B cell (primary cell): ENCODE measurements at regions not wholly inside any gene's neighbourhood (a gene's known extent, or its start where the extent isn't known, plus 50 kb on each side); places are given as distances from the start of the nearest gene placed in this dataset.
"Not testable (repeated sequence)": the region's sequence is repeated elsewhere in the genome, so short reads cannot be mapped to it uniquely, and the experiment has no call there.

ENCODE experiments used
- ATAC-seq: fragments of 200-7000 bp; cut with Tn5 transposase; one replicate; pipeline ENCODE4 v1.10.0; 2021; ENCODE audit warnings: low read depth, mild to moderate bottlenecking, moderate number of reproducible peaks, moderate library complexity
- CTCF ChIA-PET: fragments of 350-600 bp; sonication (Branson Sonifier 250); formaldehyde crosslinking; loops from one replicate; lab custom pipeline; 2021; ENCODE audit warnings: antibody characterized with exemption, inconsistent platforms; lab: Charles Lee
- POLR2A ChIA-PET: fragments of 350-600 bp; sonication (Branson Sonifier 250); formaldehyde crosslinking; loops from one replicate; lab custom pipeline; 2021; ENCODE audit warnings: antibody characterized with exemption; lab: Charles Lee
- DNase-seq: peaks from one replicate; pipeline ENCODE4 v3.0.0; 2013
- H2AFZ ChIP-seq: 2 replicates; pipeline ENCODE4 v1.6.1; 2012; ENCODE audit warnings: mild to moderate bottlenecking, low read depth, low read length; ENCODE audit not compliant: insufficient read depth, poor library complexity, severe bottlenecking
- H3K27ac ChIP-seq, 2 donors: 1 replicate in 1 of 2; 2 replicates in 1 of 2; pipeline ENCODE4 v1.5.1; 2012 to 2013; ENCODE audit warnings: low read length in 2 of 2, mild to moderate bottlenecking in 2 of 2, moderate library complexity in 1 of 2
- H3K27me3 ChIP-seq, 4 experiments: fragments of 200-600 bp in 1 of 4; sonication (generic) in 1 of 4; replicated peaks in 1 of 4; 1 replicate in 2 of 4; 2 replicates in 2 of 4; pipeline versions ENCODE4 v1.6.1 to v1.7.0; 2013 to 2016; ENCODE audit warnings: low read length in 3 of 4, mild to moderate bottlenecking in 2 of 4, mixed read lengths in 1 of 4, moderate library complexity in 1 of 4; ENCODE audit not compliant: insufficient read depth in 4 of 4, control insufficient read depth in 3 of 4; ENCODE audit errors: control extremely low read depth in 1 of 4
- H3K36me3 ChIP-seq, 2 experiments: replicated peaks in 1 of 2; 1 replicate in 1 of 2; 2 replicates in 1 of 2; pipeline versions ENCODE4 v1.6.1 to v1.7.1; 2013; ENCODE audit warnings: low read length in 1 of 2; ENCODE audit not compliant: insufficient read depth in 2 of 2, control insufficient read depth in 1 of 2; ENCODE audit errors: control extremely low read depth in 1 of 2, extremely low read depth in 1 of 2
- H3K4me1 ChIP-seq, 2 donors: fragments of 200-600 bp in 1 of 2; sonication (generic) in 1 of 2; 1 replicate in 1 of 2; 2 replicates in 1 of 2; pipeline versions ENCODE4 v1.5.1 to v1.6.1; 2013 to 2017; ENCODE audit warnings: low read length in 2 of 2; ENCODE audit not compliant: control insufficient read depth in 2 of 2, insufficient read depth in 2 of 2
- H3K4me2 ChIP-seq: replicated peaks from 2 replicates; pipeline ENCODE3; 2012; ENCODE audit warnings: mild to moderate bottlenecking, low read depth, low read length; ENCODE audit not compliant: poor library complexity, severe bottlenecking
- H3K4me3 ChIP-seq, 5 experiments: fragments of 200-600 bp in 1 of 5; sonication (generic) in 1 of 5; 1 replicate in 3 of 5; 2 replicates in 2 of 5; pipeline versions ENCODE4 v1.5.1 to v1.7.0; 2011 to 2016; ENCODE audit warnings: low read length in 4 of 5, mild to moderate bottlenecking in 4 of 5, low read depth in 2 of 5, control low read depth in 1 of 5, moderate library complexity in 1 of 5; ENCODE audit not compliant: insufficient read depth in 1 of 5; ENCODE audit errors: control extremely low read depth in 1 of 5, extremely low read depth in 1 of 5
- H3K79me2 ChIP-seq: fragments of 200-600 bp; sonication (generic); one replicate; pipeline ENCODE4 v1.6.0; 2016; ENCODE audit warnings: low read length; ENCODE audit not compliant: control insufficient read depth, insufficient read depth
- H3K9ac ChIP-seq: fragments of 200-600 bp; sonication (generic); 2 replicates; pipeline ENCODE4 v1.6.1; 2017; ENCODE audit warnings: mild to moderate bottlenecking, low read length, moderate library complexity
- H3K9me3 ChIP-seq, 3 donors: one replicate each; pipeline versions ENCODE4 v1.6.1 to v1.7.1; 2013; ENCODE audit warnings: low read length in 2 of 3; ENCODE audit not compliant: control insufficient read depth in 2 of 3, insufficient read depth in 1 of 3; ENCODE audit errors: control extremely low read depth in 1 of 3
- H4K20me1 ChIP-seq: 2 replicates; pipeline ENCODE4 v1.6.0; 2012; ENCODE audit warnings: mild to moderate bottlenecking, low read length; ENCODE audit not compliant: insufficient read depth, control insufficient read depth, poor library complexity, severe bottlenecking
- H3K27ac Mint-ChIP-seq: one replicate; pipeline ENCODE4 v1.8.0; 2021; ENCODE audit warnings: mixed read lengths
- H3K27me3 Mint-ChIP-seq: one replicate; pipeline ENCODE4 v1.8.0; 2021; ENCODE audit warnings: mixed read lengths
- H3K4me1 Mint-ChIP-seq: one replicate; pipeline ENCODE4 v1.8.0; 2021; ENCODE audit warnings: mixed read lengths
- H3K4me3 Mint-ChIP-seq: one replicate; pipeline ENCODE4 v1.8.0; 2021; ENCODE audit warnings: mixed read lengths
- H3K9me3 Mint-ChIP-seq: one replicate; pipeline ENCODE4 v1.8.0; 2022; ENCODE audit warnings: mixed read lengths; ENCODE audit not compliant: insufficient read depth
- EZH2 ChIP-seq: IDR thresholded peaks from 2 replicates; pipeline ENCODE4 v1.6.1; 2012; ENCODE audit warnings: borderline replicate concordance, low read depth, mild to moderate bottlenecking, moderate library complexity, low read length; ENCODE audit not compliant: insufficient read depth, poor library complexity, severe bottlenecking
- WGBS: methylation state at CpG from one replicate; pipeline ENCODE4 v1.1.5; 2013; ENCODE audit warnings: missing lambda C conversion rate; ENCODE audit not compliant: insufficient coverage; 5-methylcytosine and 5-hydroxymethylcytosine counted together
- intact Hi-C: fragments of 100-400 bp; cut with micrococcal nuclease; formaldehyde crosslinking; loops from one replicate; pipeline ENCODE4 v1.10.0; 2022
- TF ChIP-seq, protein P1 (sequence below): fragments of 200-600 bp; IDR thresholded peaks from one replicate; pipeline ENCODE4 v1.8.0; 2022; ENCODE audit warnings: antibody characterized with exemption, mild to moderate bottlenecking

DNA sequence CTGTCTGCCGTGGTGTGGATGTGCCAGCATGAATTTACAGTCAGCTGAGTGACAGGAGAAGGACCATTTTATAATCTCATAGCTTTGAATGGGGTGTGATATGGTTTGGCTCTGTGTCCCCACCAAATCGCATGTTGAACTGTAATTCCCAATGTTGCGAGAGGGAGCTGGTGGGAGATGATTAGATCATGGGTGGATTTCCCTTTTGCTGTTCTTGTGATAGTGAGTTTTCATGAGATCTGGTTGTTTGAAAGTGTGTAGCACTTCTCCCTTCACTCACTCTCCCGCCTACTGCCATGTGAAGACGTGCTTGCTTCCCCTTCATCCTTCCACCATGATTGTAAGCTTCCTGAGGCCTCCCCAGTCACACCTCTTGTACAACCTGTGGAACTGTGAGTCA is 111.9 kb upstream of the CHD2 start:
- Histone ChIP-seq H3K9me3 (peaks cover 0 to 8% (median 0%) of the 10 kb centered on the region in 3 donors), H3K4me2 (no peak overlapping the region), H3K4me3 (no peak overlapping the region), H3K36me3 (no peaks in the 10 kb centered on the region), H3K27me3 (no peaks in the 10 kb centered on the region), H3K27ac (no peak overlapping the region), H3K9ac (no peak overlapping the region), H2AFZ (no peak overlapping the region), H4K20me1 (no peaks in the 10 kb centered on the region), H3K4me1 (no peaks in the 10 kb centered on the region), H3K79me2 (no peaks in the 10 kb centered on the region)
- Mint-ChIP-seq H3K9me3 (no peaks in the 10 kb centered on the region), H3K4me3 (no peak overlapping the region), H3K4me1 (no peaks in the 10 kb centered on the region), H3K27ac (no peak overlapping the region), H3K27me3 (no peaks in the 10 kb centered on the region)
- ChIA-PET POLR2A (no interaction called here), CTCF (interaction anchor here (1.0 to 2.2 kb wide), 2 partner anchors 9 to 130 kb away, joined by 4 to 6 read pairs; no protein-coding TSS in a partner anchor)
- 100% methylated on average over 3 of the region's 5 CpGs for WGBS
- no peak for ATAC-seq
- TF ChIP-seq, protein P1, sequence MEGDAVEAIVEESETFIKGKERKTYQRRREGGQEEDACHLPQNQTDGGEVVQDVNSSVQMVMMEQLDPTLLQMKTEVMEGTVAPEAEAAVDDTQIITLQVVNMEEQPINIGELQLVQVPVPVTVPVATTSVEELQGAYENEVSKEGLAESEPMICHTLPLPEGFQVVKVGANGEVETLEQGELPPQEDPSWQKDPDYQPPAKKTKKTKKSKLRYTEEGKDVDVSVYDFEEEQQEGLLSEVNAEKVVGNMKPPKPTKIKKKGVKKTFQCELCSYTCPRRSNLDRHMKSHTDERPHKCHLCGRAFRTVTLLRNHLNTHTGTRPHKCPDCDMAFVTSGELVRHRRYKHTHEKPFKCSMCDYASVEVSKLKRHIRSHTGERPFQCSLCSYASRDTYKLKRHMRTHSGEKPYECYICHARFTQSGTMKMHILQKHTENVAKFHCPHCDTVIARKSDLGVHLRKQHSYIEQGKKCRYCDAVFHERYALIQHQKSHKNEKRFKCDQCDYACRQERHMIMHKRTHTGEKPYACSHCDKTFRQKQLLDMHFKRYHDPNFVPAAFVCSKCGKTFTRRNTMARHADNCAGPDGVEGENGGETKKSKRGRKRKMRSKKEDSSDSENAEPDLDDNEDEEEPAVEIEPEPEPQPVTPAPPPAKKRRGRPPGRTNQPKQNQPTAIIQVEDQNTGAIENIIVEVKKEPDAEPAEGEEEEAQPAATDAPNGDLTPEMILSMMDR: no peak
- no peak for TF ChIP-seq EZH2
- no peak for DNase-seq
- intact Hi-C loops: no loop called here

DNA sequence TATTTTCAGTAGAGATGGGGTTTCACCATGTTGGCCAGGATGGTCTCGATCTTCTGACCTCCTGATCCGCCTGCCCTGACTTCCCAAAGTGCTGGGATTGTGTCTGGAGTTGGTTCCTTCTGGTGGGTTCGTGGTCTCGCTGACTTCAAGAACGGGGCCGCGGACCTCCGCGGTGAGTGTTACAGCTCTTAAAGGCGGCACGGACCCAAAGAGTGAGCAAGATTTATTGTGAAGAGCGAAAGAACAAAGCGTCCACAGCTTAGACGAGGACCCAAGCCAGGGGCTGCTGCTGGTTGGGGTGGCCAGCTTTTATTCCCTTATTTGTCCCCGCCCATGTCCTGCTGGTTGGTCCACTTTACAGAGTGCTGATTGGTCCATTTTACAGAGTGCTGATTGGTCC is 111.3 kb upstream of the CHD2 start:
- H3K79me2 ChIP-seq, H3K4me3 Mint-ChIP-seq, H2AFZ ChIP-seq, H3K27ac Mint-ChIP-seq, H3K9ac ChIP-seq, H3K9me3 Mint-ChIP-seq, DNase-seq, H3K4me1 ChIP-seq, H3K4me3 ChIP-seq, H3K4me2 ChIP-seq, H3K9me3 ChIP-seq, intact Hi-C loops, H3K27me3 ChIP-seq, H3K36me3 ChIP-seq, ATAC-seq, H3K4me1 Mint-ChIP-seq, H4K20me1 ChIP-seq, H3K27me3 Mint-ChIP-seq, H3K27ac ChIP-seq, POLR2A ChIA-PET: not testable (repeated sequence)
- CTCF ChIA-PET: interaction anchor here (2.2 kb wide), 1 partner anchor 129 kb away, joined by 6 read pairs; no protein-coding TSS in a partner anchor
- WGBS: 96% methylated on average over 15 of the region's 15 CpGs
